Astrocyte (in vitro differentiated cells and primary cell): ENCODE measurements at regions not wholly inside any gene's neighbourhood (a gene's known extent, or its start where the extent isn't known, plus 50 kb on each side); places are given as distances from the start of the nearest gene placed in this dataset.

ENCODE experiments used
- DNase-seq: peaks from one replicate; pipeline ENCODE4 v3.0.0-alpha.2; 2010; ENCODE audit warnings: low read depth
- FAIRE-seq: peaks from 2 replicates; lab custom pipeline; 2011; peaks lifted over from hg19 to GRCh38; lab: Jason Lieb, UNC
- H2AFZ ChIP-seq: 2 replicates; pipeline ENCODE4 v1.6.0; 2012; ENCODE audit warnings: low read depth, low read length, inconsistent platforms
- H3K27ac ChIP-seq: 2 replicates; pipeline ENCODE4 v1.5.1; 2011; ENCODE audit warnings: low read depth, low read length, inconsistent platforms
- H3K27me3 ChIP-seq: 2 replicates; pipeline ENCODE4 v1.6.0; 2011; ENCODE audit warnings: low read length, inconsistent platforms; ENCODE audit not compliant: insufficient read depth
- H3K36me3 ChIP-seq: 2 replicates; pipeline ENCODE4 v1.5.1; 2011; ENCODE audit warnings: low read length, inconsistent platforms; ENCODE audit not compliant: insufficient read depth
- H3K4me1 ChIP-seq: 2 replicates; pipeline ENCODE4 v1.5.1; 2011; ENCODE audit warnings: low read length, inconsistent platforms; ENCODE audit not compliant: insufficient read depth
- H3K4me2 ChIP-seq: 2 replicates; pipeline ENCODE4 v1.6.0; 2012; ENCODE audit warnings: low read length, inconsistent platforms
- H3K4me3 ChIP-seq: 2 replicates; pipeline ENCODE4 v1.5.1; 2011; ENCODE audit warnings: low read depth, mild to moderate bottlenecking, low read length, inconsistent platforms; ENCODE audit not compliant: insufficient read depth
- H3K79me2 ChIP-seq: 2 replicates; pipeline ENCODE4 v1.6.0; 2012; ENCODE audit warnings: mild to moderate bottlenecking, low read length, inconsistent platforms; ENCODE audit not compliant: insufficient read depth
- H3K9ac ChIP-seq: 2 replicates; pipeline ENCODE4 v1.6.0; 2012; ENCODE audit warnings: mild to moderate bottlenecking, low read length, inconsistent platforms
- H3K9me3 ChIP-seq: 2 replicates; pipeline ENCODE4 v1.5.1; 2012; ENCODE audit warnings: low read depth, mild to moderate bottlenecking, low read length, inconsistent platforms; ENCODE audit not compliant: insufficient read depth
- H4K20me1 ChIP-seq: 2 replicates; pipeline ENCODE4 v1.6.0; 2012; ENCODE audit warnings: low read length, inconsistent platforms; ENCODE audit not compliant: insufficient read depth
- H3K27ac Mint-ChIP-seq: one replicate; pipeline ENCODE4 v1.8.0; 2021; ENCODE audit warnings: mild to moderate bottlenecking, mixed read lengths; ENCODE audit not compliant: unreplicated experiment
- H3K27me3 Mint-ChIP-seq: one replicate; pipeline ENCODE4 v1.8.0; 2021; ENCODE audit warnings: low read depth, mixed read lengths; ENCODE audit not compliant: unreplicated experiment
- H3K36me3 Mint-ChIP-seq: one replicate; pipeline ENCODE4 v1.8.0; 2021; ENCODE audit warnings: low read depth, mixed read lengths; ENCODE audit not compliant: unreplicated experiment
- H3K4me1 Mint-ChIP-seq: one replicate; pipeline ENCODE4 v1.8.0; 2021; ENCODE audit warnings: low read depth, mixed read lengths; ENCODE audit not compliant: unreplicated experiment
- H3K4me3 Mint-ChIP-seq: one replicate; pipeline ENCODE4 v1.8.0; 2021; ENCODE audit warnings: mild to moderate bottlenecking, moderate library complexity, mixed read lengths; ENCODE audit not compliant: unreplicated experiment
- H3K9me3 Mint-ChIP-seq: one replicate; pipeline ENCODE4 v1.8.0; 2021; ENCODE audit warnings: mild to moderate bottlenecking, mixed read lengths; ENCODE audit not compliant: unreplicated experiment
- EZH2 ChIP-seq: IDR thresholded peaks from 2 replicates; pipeline ENCODE4 v1.6.1; 2012; ENCODE audit warnings: mild to moderate bottlenecking, low read length, inconsistent platforms; ENCODE audit not compliant: insufficient read depth
- TF ChIP-seq, protein P1 (sequence below): IDR thresholded peaks from 2 replicates; pipeline ENCODE4 v1.5.1; 2011; ENCODE audit warnings: low read depth, mild to moderate bottlenecking, inconsistent platforms, low read length, moderate library complexity; ENCODE audit not compliant: insufficient read depth

DNA sequence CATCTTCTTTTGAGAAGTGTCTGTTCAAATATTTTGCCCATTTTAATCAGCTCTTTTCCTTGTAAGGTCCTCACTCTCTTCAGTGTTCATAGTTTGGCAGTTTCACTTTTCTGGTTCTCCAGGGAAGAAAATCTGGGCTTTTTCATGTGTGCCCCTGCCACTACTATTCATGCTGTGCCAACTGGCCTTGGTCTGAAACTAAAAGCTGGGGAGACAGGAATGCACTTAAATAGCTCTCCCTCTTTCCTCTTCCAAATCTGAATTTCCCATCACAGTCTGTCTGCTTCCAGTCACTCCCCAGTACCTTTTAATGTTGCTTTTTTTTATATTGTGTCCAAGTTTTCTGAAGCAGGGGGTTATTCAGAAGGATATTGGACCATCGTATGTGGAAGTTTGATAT lies 574.3 kb upstream of the POU3F3 start:
- H2AFZ ChIP-seq = no peak overlapping the region
- no peak overlapping the region for H3K4me2 ChIP-seq
- no peak overlapping the region for H3K4me3 Mint-ChIP-seq
- no peak overlapping the region for H3K4me3 ChIP-seq
- no peaks in the 10 kb centered on the region for H3K27me3 ChIP-seq
- no peaks in the 10 kb centered on the region for H3K4me1 Mint-ChIP-seq
- no peak overlapping the region for H3K27ac ChIP-seq
- no peak overlapping the region for H3K27ac Mint-ChIP-seq
- H3K36me3 Mint-ChIP-seq = no peaks in the 10 kb centered on the region
- no peaks in the 10 kb centered on the region for H3K4me1 ChIP-seq
- no peaks in the 10 kb centered on the region for H4K20me1 ChIP-seq
- no peaks in the 10 kb centered on the region for H3K9me3 ChIP-seq
- TF ChIP-seq EZH2 = no peak
- TF ChIP-seq, protein P1, sequence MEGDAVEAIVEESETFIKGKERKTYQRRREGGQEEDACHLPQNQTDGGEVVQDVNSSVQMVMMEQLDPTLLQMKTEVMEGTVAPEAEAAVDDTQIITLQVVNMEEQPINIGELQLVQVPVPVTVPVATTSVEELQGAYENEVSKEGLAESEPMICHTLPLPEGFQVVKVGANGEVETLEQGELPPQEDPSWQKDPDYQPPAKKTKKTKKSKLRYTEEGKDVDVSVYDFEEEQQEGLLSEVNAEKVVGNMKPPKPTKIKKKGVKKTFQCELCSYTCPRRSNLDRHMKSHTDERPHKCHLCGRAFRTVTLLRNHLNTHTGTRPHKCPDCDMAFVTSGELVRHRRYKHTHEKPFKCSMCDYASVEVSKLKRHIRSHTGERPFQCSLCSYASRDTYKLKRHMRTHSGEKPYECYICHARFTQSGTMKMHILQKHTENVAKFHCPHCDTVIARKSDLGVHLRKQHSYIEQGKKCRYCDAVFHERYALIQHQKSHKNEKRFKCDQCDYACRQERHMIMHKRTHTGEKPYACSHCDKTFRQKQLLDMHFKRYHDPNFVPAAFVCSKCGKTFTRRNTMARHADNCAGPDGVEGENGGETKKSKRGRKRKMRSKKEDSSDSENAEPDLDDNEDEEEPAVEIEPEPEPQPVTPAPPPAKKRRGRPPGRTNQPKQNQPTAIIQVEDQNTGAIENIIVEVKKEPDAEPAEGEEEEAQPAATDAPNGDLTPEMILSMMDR = no peak
- FAIRE-seq = no peak
- DNase-seq = no peak
- H3K79me2 ChIP-seq = no peaks in the 10 kb centered on the region
- no peaks in the 10 kb centered on the region for H3K36me3 ChIP-seq
- no peaks in the 10 kb centered on the region for H3K27me3 Mint-ChIP-seq
- no peak overlapping the region for H3K9ac ChIP-seq
- no peaks in the 10 kb centered on the region for H3K9me3 Mint-ChIP-seq

DNA sequence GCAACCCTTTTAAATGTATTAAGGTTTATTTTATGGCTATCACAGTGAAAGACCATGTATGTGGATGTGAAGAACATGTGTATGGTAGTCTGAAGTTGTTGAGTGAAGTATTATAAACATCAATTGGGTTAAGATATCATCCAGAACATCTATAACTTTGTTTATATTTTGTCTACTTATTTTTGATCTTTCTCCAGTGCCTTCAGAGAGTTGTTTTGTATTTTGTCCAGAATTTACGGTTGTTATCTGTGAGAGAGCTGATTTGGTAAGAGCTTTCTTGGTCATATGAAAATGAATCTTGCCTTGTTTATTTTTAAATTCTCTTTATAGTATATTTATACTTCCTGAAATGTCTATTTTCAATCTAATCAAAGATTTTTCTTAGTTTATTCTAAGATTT lies 573.7 kb upstream of the POU3F3 start:
- Mint-ChIP-seq H3K27me3 (no peaks in the 10 kb centered on the region), H3K36me3 (no peaks in the 10 kb centered on the region), H3K4me3 (no peak overlapping the region), H3K9me3 (no peaks in the 10 kb centered on the region), H3K27ac (no peak overlapping the region), H3K4me1 (no peaks in the 10 kb centered on the region)
- Histone ChIP-seq H3K9me3 (no peaks in the 10 kb centered on the region), H3K9ac (no peak overlapping the region), H3K36me3 (no peaks in the 10 kb centered on the region), H3K4me1 (no peaks in the 10 kb centered on the region), H3K4me2 (no peak overlapping the region), H3K27ac (no peak overlapping the region), H2AFZ (no peak overlapping the region), H3K27me3 (no peaks in the 10 kb centered on the region), H3K79me2 (no peaks in the 10 kb centered on the region), H4K20me1 (no peaks in the 10 kb centered on the region), H3K4me3 (no peak overlapping the region)
- no peak for DNase-seq
- no peak for TF ChIP-seq EZH2
- TF ChIP-seq, protein P1 = no peak
- no peak for FAIRE-seq

DNA sequence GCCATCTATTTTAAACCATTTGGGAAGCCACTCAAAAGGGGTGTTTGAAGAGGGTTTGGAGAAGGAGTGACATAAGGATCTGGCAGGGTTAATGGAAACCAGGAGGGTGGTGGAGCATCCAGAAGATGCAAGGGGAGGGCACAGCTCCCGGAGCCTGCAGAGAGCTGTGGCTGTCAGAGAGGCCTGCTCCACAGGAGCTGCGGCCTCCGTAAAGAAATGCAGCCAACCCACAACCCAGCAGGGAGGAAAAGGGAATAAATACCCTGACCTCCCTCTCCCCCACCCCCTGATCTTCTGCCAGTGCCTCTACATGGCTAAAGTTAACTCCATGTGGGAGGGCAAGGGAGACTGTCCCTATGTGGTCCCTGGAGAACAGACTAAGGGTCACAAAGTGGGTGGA lies 567.1 kb upstream of the POU3F3 start:
- H3K4me3 Mint-ChIP-seq = no peak overlapping the region
- DNase-seq = no peak

More for the DNA sequence above, 567.1 kb upstream of the POU3F3 start:
- H3K4me3 ChIP-seq = no peak overlapping the region
- no peak overlapping the region for H3K4me2 ChIP-seq
- no peak overlapping the region for H3K27ac Mint-ChIP-seq
- no peaks in the 10 kb centered on the region for H3K79me2 ChIP-seq
- no peak overlapping the region for H3K27ac ChIP-seq
- H3K36me3 ChIP-seq = no peaks in the 10 kb centered on the region
- no peaks in the 10 kb centered on the region for H4K20me1 ChIP-seq
- H3K9me3 ChIP-seq = no peaks in the 10 kb centered on the region
- no peak overlapping the region for H3K9ac ChIP-seq
- no peak overlapping the region for H2AFZ ChIP-seq
- peaks cover 2% of the 10 kb centered on the region for H3K27me3 Mint-ChIP-seq
- H3K27me3 ChIP-seq = no peaks in the 10 kb centered on the region
- TF ChIP-seq EZH2 = no peak
- TF ChIP-seq, protein P1 = no peak
- peaks cover 2% of the 10 kb centered on the region for H3K4me1 Mint-ChIP-seq
- H3K4me1 ChIP-seq = no peaks in the 10 kb centered on the region
- FAIRE-seq = no peak
- H3K9me3 Mint-ChIP-seq = no peaks in the 10 kb centered on the region
- no peaks in the 10 kb centered on the region for H3K36me3 Mint-ChIP-seq
